ENCODE measurements at regions not wholly inside any gene's neighbourhood (a gene's known extent, or its start where the extent isn't known, plus 50 kb on each side); places are given as distances from the start of the nearest gene placed in this dataset.

DNA sequence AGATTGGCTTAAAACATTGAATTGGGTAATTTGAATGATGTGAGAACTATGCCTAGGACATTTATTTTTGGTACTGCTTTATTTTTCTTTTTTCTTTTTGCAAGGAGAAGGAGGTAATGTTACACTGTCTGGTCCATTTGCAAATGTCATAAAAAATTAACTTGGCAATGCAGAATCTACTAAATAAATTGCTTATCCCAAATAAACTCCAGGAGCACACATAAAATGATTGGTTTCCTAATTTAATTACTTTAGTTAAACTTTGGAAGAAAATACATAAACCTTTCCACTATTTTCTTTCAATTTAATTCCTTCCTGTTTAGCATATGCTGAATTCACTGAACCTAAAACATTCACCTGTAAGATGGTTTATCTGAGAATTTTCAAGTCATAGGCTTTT lies 238.4 kb upstream of the ETAA1 start:
- H2AFZ ChIP-seq = no peak overlapping the region
- POLR2A ChIA-PET (ENCODE audit: unreplicated experiment) = no interaction called here
- DNase-seq = no peak
- TF ChIP-seq CTCF (conservative IDR thresholded peaks at IDR 0.05) (no peak), EZH2 (IDR thresholded peaks at IDR 0.05; ENCODE audit: low read depth) (no peak)
- no peak overlapping the region for H3K4me3 ChIP-seq
- no TSS peak for BruUV-seq (replicated peaks)
- no peaks in the 10 kb centered on the region for H3K4me1 ChIP-seq (replicated peaks; ENCODE audit: insufficient read depth)
- H3K9me2 ChIP-seq (ENCODE audit: insufficient read depth) = no peaks in the 10 kb centered on the region
- H3K27ac ChIP-seq = no peak overlapping the region
- CTCF ChIA-PET = no interaction called here
- no peak overlapping the region for H3K4me2 ChIP-seq
- intact Hi-C loops (cut with micrococcal nuclease; ENCODE audit: unreplicated experiment) = loop anchor here (10.0 kb wide), 1 partner anchor 356 kb away; no protein-coding TSS in a partner anchor
- no peaks in the 10 kb centered on the region for H4K20me1 ChIP-seq (ENCODE audit: insufficient read depth)
- no peaks in the 10 kb centered on the region for H3K9me3 ChIP-seq (ENCODE audit: insufficient read depth, low read depth)
- no peaks in the 10 kb centered on the region for H3K79me2 ChIP-seq (ENCODE audit: low read depth)
- no peaks in the 10 kb centered on the region for H3K27me3 ChIP-seq (ENCODE audit: insufficient read depth, low read depth)
- no peaks in the 10 kb centered on the region for H3K36me3 ChIP-seq (ENCODE audit: low read depth)
- no peaks in the 10 kb centered on the region for H3F3A ChIP-seq (ENCODE audit: insufficient read depth, low read depth)

DNA sequence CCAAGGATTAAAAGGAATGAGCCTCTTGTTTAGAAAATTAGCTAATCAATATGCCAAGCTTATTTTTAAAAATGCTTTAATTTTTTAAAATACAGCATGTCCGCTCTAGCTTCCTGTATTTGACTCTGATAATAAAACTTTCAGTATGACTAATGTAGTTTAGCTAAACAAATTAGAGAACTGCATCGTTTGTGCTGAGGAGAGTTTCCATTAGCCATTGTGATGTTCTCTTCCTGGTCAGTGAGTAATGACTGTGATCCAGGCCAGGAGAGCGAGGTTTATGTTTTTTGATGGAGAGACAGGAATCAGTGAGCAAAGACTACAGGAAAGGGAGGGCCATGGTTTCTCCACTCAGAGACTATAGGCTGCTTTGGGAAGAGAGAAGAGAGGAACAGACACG lies 237.2 kb upstream of the ETAA1 start:
- H3K36me3 ChIP-seq (ENCODE audit: low read depth) = no peaks in the 10 kb centered on the region
- no peaks in the 10 kb centered on the region for H4K20me1 ChIP-seq (ENCODE audit: insufficient read depth)
- BruUV-seq (replicated peaks) = no TSS peak
- no peaks in the 10 kb centered on the region for H3K9me3 ChIP-seq (ENCODE audit: insufficient read depth, low read depth)
- no peak for DNase-seq
- H3K4me1 ChIP-seq (replicated peaks; ENCODE audit: insufficient read depth) = no peaks in the 10 kb centered on the region
- no peak overlapping the region for H3K4me2 ChIP-seq
- POLR2A ChIA-PET (ENCODE audit: unreplicated experiment) = no interaction called here
- intact Hi-C loops (cut with micrococcal nuclease; ENCODE audit: unreplicated experiment) = loop anchor here (10.0 kb wide), 1 partner anchor 355 kb away; no protein-coding TSS in a partner anchor
- no peaks in the 10 kb centered on the region for H3K27me3 ChIP-seq (ENCODE audit: insufficient read depth, low read depth)
- H3K4me3 ChIP-seq = no peak overlapping the region
- no peaks in the 10 kb centered on the region for H3F3A ChIP-seq (ENCODE audit: insufficient read depth, low read depth)
- CTCF ChIA-PET = no interaction called here
- no peaks in the 10 kb centered on the region for H3K79me2 ChIP-seq (ENCODE audit: low read depth)
- H2AFZ ChIP-seq = no peak overlapping the region
- no peaks in the 10 kb centered on the region for H3K9me2 ChIP-seq (ENCODE audit: insufficient read depth)
- no peak overlapping the region for H3K27ac ChIP-seq
- TF ChIP-seq CTCF (conservative IDR thresholded peaks at IDR 0.05) (no peak), EZH2 (IDR thresholded peaks at IDR 0.05; ENCODE audit: low read depth) (no peak)

- no peak for DNase-seq
- Histone ChIP-seq H3K4me1 (replicated peaks; ENCODE audit: insufficient read depth) (no peaks in the 10 kb centered on the region), H4K20me1 (ENCODE audit: insufficient read depth) (no peaks in the 10 kb centered on the region), H3K4me2 (no peak overlapping the region), H3K27ac (no peak overlapping the region), H3K36me3 (ENCODE audit: low read depth) (no peaks in the 10 kb centered on the region), H3K4me3 (no peak overlapping the region), H3K79me2 (ENCODE audit: low read depth) (no peaks in the 10 kb centered on the region), H3F3A (ENCODE audit: insufficient read depth, low read depth) (no peaks in the 10 kb centered on the region), H3K9me3 (ENCODE audit: insufficient read depth, low read depth) (no peaks in the 10 kb centered on the region), H2AFZ (no peak overlapping the region), H3K27me3 (ENCODE audit: insufficient read depth, low read depth) (no peaks in the 10 kb centered on the region), H3K9me2 (ENCODE audit: insufficient read depth) (no peaks in the 10 kb centered on the region)
- intact Hi-C loops (cut with micrococcal nuclease; ENCODE audit: unreplicated experiment) = no loop called here
- no TSS peak for BruUV-seq (replicated peaks)
- TF ChIP-seq CTCF (conservative IDR thresholded peaks at IDR 0.05) (no peak), EZH2 (IDR thresholded peaks at IDR 0.05; ENCODE audit: low read depth) (no peak)
- POLR2A ChIA-PET (ENCODE audit: unreplicated experiment) = no interaction called here
- CTCF ChIA-PET = no interaction called here
These were observed 232.2 kb upstream of the ETAA1 start for GRCh38 chr2:67164771-67165522.
